ENCODE measurements at regions not wholly inside any gene's neighbourhood (a gene's known extent, or its start where the extent isn't known, plus 50 kb on each side); places are given as distances from the start of the nearest gene placed in this dataset.
"Not testable (repeated sequence)": the region's sequence is repeated elsewhere in the genome, so short reads cannot be mapped to it uniquely, and the experiment has no call there.

DNA sequence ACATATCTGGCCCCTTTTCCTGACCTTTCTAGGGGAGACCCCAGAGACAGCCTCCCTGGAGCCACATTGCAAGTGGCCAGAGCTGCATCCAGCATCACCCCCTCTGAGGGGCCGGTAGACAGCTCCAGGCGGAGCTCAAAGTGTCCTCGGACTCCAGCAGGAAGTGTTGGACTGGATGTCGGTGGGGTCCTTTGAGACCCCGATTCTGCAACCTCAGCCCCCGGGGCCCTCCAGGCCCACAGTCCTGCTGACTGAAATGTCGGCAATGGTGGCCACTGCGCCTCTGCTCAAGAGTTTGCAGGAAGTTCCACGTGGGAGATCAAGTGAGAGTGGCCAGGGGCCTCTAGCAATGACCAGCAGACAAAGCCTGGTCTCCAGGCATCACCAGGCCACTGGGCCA is 115.9 kb upstream of the FOXD4L5 start:
- no peaks in the 10 kb centered on the region for H3K9me3 ChIP-seq
- H3K27ac ChIP-seq: no peak overlapping the region
- H3K27me3 ChIP-seq: no peaks in the 10 kb centered on the region
- H3K36me3 ChIP-seq: no peaks in the 10 kb centered on the region
- DNase-seq (no peak), ATAC-seq (no peak)
- intact Hi-C loops (cut with DNase I; ENCODE audit: low total_unique reads) (no loop called here), in situ Hi-C loops (cut with MboI; ENCODE audit: low sequenced_read_pairs in 4 of 4) (no loop called here)
- TF ChIP-seq, protein P1, sequence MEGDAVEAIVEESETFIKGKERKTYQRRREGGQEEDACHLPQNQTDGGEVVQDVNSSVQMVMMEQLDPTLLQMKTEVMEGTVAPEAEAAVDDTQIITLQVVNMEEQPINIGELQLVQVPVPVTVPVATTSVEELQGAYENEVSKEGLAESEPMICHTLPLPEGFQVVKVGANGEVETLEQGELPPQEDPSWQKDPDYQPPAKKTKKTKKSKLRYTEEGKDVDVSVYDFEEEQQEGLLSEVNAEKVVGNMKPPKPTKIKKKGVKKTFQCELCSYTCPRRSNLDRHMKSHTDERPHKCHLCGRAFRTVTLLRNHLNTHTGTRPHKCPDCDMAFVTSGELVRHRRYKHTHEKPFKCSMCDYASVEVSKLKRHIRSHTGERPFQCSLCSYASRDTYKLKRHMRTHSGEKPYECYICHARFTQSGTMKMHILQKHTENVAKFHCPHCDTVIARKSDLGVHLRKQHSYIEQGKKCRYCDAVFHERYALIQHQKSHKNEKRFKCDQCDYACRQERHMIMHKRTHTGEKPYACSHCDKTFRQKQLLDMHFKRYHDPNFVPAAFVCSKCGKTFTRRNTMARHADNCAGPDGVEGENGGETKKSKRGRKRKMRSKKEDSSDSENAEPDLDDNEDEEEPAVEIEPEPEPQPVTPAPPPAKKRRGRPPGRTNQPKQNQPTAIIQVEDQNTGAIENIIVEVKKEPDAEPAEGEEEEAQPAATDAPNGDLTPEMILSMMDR (IDR thresholded peaks at IDR 0.05 in 4 of 5, conservative IDR thresholded peaks at IDR 0.05 in 1 of 5): no peak
- TF ChIP-seq POLR2A (IDR thresholded peaks at IDR 0.05): no peak
- H3K4me3 ChIP-seq: no peak overlapping the region
- no peaks in the 10 kb centered on the region for H3K4me1 ChIP-seq

GRCh38 chr9:65397763-65398719 is 113.0 kb upstream of the FOXD4L5 start:
- H3K27ac ChIP-seq; ATAC-seq; in situ Hi-C loops (cut with MboI; ENCODE audit: low sequenced_read_pairs in 4 of 4); H3K4me3 ChIP-seq; H3K27me3 ChIP-seq; H3K4me1 ChIP-seq; DNase-seq; H3K36me3 ChIP-seq; intact Hi-C loops (cut with DNase I; ENCODE audit: low total_unique reads); H3K9me3 ChIP-seq: not testable (repeated sequence)

GRCh38 chr9:65397226-65397625 is 112.2 kb upstream of the FOXD4L5 start:
- H3K4me3 ChIP-seq; H3K9me3 ChIP-seq; in situ Hi-C loops (cut with MboI; ENCODE audit: low sequenced_read_pairs in 4 of 4); intact Hi-C loops (cut with DNase I; ENCODE audit: low total_unique reads); H3K27ac ChIP-seq; DNase-seq; ATAC-seq; H3K36me3 ChIP-seq; H3K27me3 ChIP-seq; H3K4me1 ChIP-seq: not testable (repeated sequence)

DNA sequence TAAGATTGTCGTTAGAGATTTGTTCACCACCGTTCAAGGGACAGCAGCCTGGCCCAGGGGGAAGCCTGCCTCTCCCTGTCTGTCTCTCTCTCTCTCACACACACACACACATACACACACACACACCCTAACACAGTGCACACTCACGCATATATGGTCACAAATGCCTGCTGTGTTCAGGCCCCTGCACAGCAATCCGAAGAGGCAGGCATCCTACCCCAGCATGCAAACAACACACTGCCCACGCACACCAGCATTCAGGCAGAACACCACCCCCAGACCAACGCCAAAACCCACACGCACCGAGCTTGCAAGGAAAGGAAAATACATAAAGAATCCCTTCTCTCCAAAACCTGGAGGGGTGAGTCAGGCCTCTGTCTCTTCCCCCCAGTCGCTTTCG is 111.6 kb upstream of the FOXD4L5 start:
- H3K4me1 ChIP-seq; ATAC-seq; in situ Hi-C loops (cut with MboI; ENCODE audit: low sequenced_read_pairs in 4 of 4); H3K27ac ChIP-seq; H3K27me3 ChIP-seq; DNase-seq; H3K4me3 ChIP-seq; intact Hi-C loops (cut with DNase I; ENCODE audit: low total_unique reads); H3K36me3 ChIP-seq; H3K9me3 ChIP-seq: not testable (repeated sequence)

GRCh38 chr9:65395789-65396188 is 110.8 kb upstream of the FOXD4L5 start:
- H3K4me1 ChIP-seq; H3K27ac ChIP-seq; H3K4me3 ChIP-seq; H3K27me3 ChIP-seq; H3K9me3 ChIP-seq; H3K36me3 ChIP-seq; ATAC-seq; in situ Hi-C loops (cut with MboI; ENCODE audit: low sequenced_read_pairs in 4 of 4); DNase-seq; intact Hi-C loops (cut with DNase I; ENCODE audit: low total_unique reads): not testable (repeated sequence)

- in situ Hi-C loops (cut with MboI; ENCODE audit: low sequenced_read_pairs in 4 of 4); H3K36me3 ChIP-seq; H3K9me3 ChIP-seq; H3K27me3 ChIP-seq; ATAC-seq; DNase-seq; intact Hi-C loops (cut with DNase I; ENCODE audit: low total_unique reads); H3K4me1 ChIP-seq; H3K27ac ChIP-seq; H3K4me3 ChIP-seq: not testable (repeated sequence)
Observed at GRCh38 chr9:65395121-65395520, 110.1 kb upstream of the FOXD4L5 start.

- intact Hi-C loops (cut with DNase I; ENCODE audit: low total_unique reads); H3K4me3 ChIP-seq; H3K9me3 ChIP-seq; DNase-seq; H3K36me3 ChIP-seq; in situ Hi-C loops (cut with MboI; ENCODE audit: low sequenced_read_pairs in 4 of 4); H3K4me1 ChIP-seq; H3K27me3 ChIP-seq; H3K27ac ChIP-seq; ATAC-seq: not testable (repeated sequence)
Observed at GRCh38 chr9:65393111-65393810, 108.3 kb upstream of the FOXD4L5 start.

DNA sequence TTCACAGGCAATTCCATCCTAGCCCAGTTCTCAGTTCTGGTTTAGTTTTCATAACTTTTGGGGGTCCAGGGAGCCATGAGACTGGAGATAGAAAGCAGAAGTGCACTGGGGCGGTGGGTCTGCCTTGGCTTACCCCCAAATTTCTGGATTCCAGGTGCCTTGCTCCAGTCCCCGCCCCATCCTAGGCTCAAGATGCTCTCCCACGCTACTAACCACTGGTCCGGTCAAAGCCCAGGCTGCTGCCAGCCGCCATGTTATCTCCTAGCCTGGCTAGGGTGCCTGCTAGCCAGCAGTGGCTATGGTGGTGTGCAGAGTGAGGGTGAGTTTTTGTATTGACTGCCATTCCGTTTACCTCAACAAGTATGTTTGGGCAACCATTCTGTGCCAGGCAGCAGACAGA is 107.6 kb upstream of the FOXD4L5 start:
- in situ Hi-C loops (cut with MboI; ENCODE audit: low sequenced_read_pairs in 4 of 4); ATAC-seq; intact Hi-C loops (cut with DNase I; ENCODE audit: low total_unique reads): not testable (repeated sequence)

GRCh38 chr9:65389710-65390109 is 104.7 kb upstream of the FOXD4L5 start:
- ATAC-seq; H3K36me3 ChIP-seq; in situ Hi-C loops (cut with MboI; ENCODE audit: low sequenced_read_pairs in 4 of 4); H3K27ac ChIP-seq; H3K27me3 ChIP-seq; H3K9me3 ChIP-seq; H3K4me1 ChIP-seq; H3K4me3 ChIP-seq; intact Hi-C loops (cut with DNase I; ENCODE audit: low total_unique reads): not testable (repeated sequence)
- peak in 1 of 2 donors; percentile 43 for DNase-seq

More for the DNA sequence above, 107.6 kb upstream of the FOXD4L5 start:
- not testable (repeated sequence) for H3K4me1 ChIP-seq, H3K27me3 ChIP-seq, H3K27ac ChIP-seq, DNase-seq, H3K9me3 ChIP-seq, H3K36me3 ChIP-seq, H3K4me3 ChIP-seq

DNA sequence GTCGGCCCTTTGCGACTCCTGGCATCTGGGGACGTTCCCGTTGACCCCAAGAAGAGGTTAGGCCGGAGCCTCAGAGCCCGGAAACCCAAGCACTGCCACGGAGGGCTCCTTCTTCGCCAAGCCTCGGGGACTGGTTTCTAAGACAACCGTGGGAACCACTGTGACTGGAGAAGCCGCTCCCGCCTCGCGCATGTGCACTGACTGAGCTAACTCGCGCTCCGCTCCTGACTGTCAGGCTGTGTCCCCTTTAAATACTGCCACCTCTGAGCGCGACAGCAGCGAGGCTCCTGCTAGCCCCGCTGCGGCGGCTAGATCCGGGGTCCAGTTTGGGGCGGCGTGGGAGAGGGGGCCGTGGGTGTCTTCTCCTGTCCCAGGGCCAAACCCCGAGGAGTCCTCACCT is 104.2 kb upstream of the FOXD4L5 start:
- H3K27ac ChIP-seq; H3K4me3 ChIP-seq; H3K36me3 ChIP-seq; H3K27me3 ChIP-seq; H3K9me3 ChIP-seq; in situ Hi-C loops (cut with MboI; ENCODE audit: low sequenced_read_pairs in 4 of 4); H3K4me1 ChIP-seq; DNase-seq; ATAC-seq; intact Hi-C loops (cut with DNase I; ENCODE audit: low total_unique reads): not testable (repeated sequence)

- H3K9me3 ChIP-seq; H3K27me3 ChIP-seq; intact Hi-C loops (cut with DNase I; ENCODE audit: low total_unique reads); H3K4me1 ChIP-seq; H3K36me3 ChIP-seq; in situ Hi-C loops (cut with MboI; ENCODE audit: low sequenced_read_pairs in 4 of 4): not testable (repeated sequence)
- ATAC-seq (peak; percentile 56 to 65), DNase-seq (peak; percentile 43 to 60)
- H3K27ac ChIP-seq: peak overlapping the region in 1 of 4 donors; percentile 52
- H3K4me3 ChIP-seq: peak overlapping the region; percentile 46 to 53 (median 50)
Observed at GRCh38 chr9:65386699-65387098, 101.7 kb upstream of the FOXD4L5 start.

Data from gastrocnemius medialis (tissue), 4 donors.